ENCODE measurements at regions not wholly inside any gene's neighbourhood (a gene's known extent, or its start where the extent isn't known, plus 50 kb on each side); places are given as distances from the start of the nearest gene placed in this dataset.

DNA sequence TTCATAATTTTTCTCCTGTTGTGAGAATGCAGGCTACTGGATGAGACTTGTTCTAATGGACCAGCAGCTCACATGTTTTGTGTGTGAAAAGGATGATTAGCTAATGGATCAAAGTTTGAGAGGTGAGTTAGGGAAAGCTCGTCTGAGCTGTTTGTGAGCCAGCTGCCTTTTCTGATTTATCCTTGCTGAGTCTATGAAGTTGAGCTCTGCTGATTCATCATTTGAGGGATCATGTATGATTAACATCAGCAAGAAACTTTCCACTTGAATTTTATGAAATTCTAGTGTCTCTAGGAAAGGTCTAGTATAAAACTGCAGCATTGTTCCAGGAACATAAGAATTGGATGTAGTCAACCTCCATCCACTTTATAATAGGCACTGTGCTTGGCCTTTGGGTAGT, 698.7 kb downstream of the NTRK3 start:
- TF ChIP-seq EP300 (IDR thresholded peaks at IDR 0.05) (no peak), POLR2AphosphoS5 (IDR thresholded peaks at IDR 0.05) (no peak), POLR2A (IDR thresholded peaks at IDR 0.05) (no peak)
- TF ChIP-seq, protein P1, sequence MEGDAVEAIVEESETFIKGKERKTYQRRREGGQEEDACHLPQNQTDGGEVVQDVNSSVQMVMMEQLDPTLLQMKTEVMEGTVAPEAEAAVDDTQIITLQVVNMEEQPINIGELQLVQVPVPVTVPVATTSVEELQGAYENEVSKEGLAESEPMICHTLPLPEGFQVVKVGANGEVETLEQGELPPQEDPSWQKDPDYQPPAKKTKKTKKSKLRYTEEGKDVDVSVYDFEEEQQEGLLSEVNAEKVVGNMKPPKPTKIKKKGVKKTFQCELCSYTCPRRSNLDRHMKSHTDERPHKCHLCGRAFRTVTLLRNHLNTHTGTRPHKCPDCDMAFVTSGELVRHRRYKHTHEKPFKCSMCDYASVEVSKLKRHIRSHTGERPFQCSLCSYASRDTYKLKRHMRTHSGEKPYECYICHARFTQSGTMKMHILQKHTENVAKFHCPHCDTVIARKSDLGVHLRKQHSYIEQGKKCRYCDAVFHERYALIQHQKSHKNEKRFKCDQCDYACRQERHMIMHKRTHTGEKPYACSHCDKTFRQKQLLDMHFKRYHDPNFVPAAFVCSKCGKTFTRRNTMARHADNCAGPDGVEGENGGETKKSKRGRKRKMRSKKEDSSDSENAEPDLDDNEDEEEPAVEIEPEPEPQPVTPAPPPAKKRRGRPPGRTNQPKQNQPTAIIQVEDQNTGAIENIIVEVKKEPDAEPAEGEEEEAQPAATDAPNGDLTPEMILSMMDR (IDR thresholded peaks at IDR 0.05), result no peak
